K562 (cell line): ENCODE measurements at regions not wholly inside any gene's neighbourhood (a gene's known extent, or its start where the extent isn't known, plus 50 kb on each side); places are given as distances from the start of the nearest gene placed in this dataset.
A peak's percentile ranks its signal among the peaks of the same experiment; 100 is the strongest.

ENCODE experiments used
- ATAC-seq: fragments of 200-7000 bp; cut with Tn5 transposase; 3 replicates; pipeline ENCODE4 v1.9.1; 2020; ENCODE audit warnings: moderate library complexity
- BruUV-seq: library from RNA; stranded (reverse); fragments of 400-500 nt; replicated peaks from 2 replicates; lab custom pipeline; 2021; lab: Mats Ljungman, UMichigan
- CTCF ChIA-PET: fragments of 300-600 bp; formaldehyde crosslinking; extraction: SDS; loops from one replicate; lab custom pipeline; 2021; ENCODE audit warnings: low intra/inter-chr PET ratio; lab: Yijun Ruan, JAX
- POLR2A ChIA-PET: fragments of 300-600, 350-650 bp; sonication (Branson Sonifier 250); formaldehyde crosslinking; extraction: SDS; loops from one replicate; lab custom pipeline; 2021; ENCODE audit warnings: antibody characterized with exemption, inconsistent platforms; lab: Yijun Ruan, JAX
- DNase-seq, 4 experiments: peaks; one replicate each; pipeline versions ENCODE4 v3.0.0 to v3.0.0-alpha.2; 2011 to 2018; ENCODE audit warnings: low spot score in 3 of 4, mixed read lengths in 3 of 4; ENCODE audit errors: extremely low read depth in 1 of 4
- FAIRE-seq: peaks from 2 replicates; lab custom pipeline; 2011; peaks lifted over from hg19 to GRCh38; lab: Jason Lieb, UNC
- H2AFZ ChIP-seq: 2 replicates; pipeline ENCODE4 v1.6.0; 2011; ENCODE audit warnings: low read depth, low read length, control low read depth, inconsistent platforms
- H3K27ac ChIP-seq: fragments of 200-600 bp; 3 replicates; pipeline ENCODE4 v1.8.0; 2011; ENCODE audit warnings: low read depth, mild to moderate bottlenecking, control low read depth, inconsistent platforms, low read length, moderate library complexity, mixed read lengths; ENCODE audit errors: extremely low read depth
- H3K27me3 ChIP-seq, 2 experiments: fragments of 300-600 bp in 1 of 2; 2 replicates in 1 of 2; 3 replicates in 1 of 2; pipeline versions ENCODE4 v1.6.0 to v1.8.0; 2011; ENCODE audit warnings: inconsistent platforms in 2 of 2, low read length in 2 of 2, mild to moderate bottlenecking in 1 of 2, mixed read lengths in 1 of 2, moderate library complexity in 1 of 2; ENCODE audit not compliant: control insufficient read depth in 2 of 2, insufficient read depth in 2 of 2
- H3K36me3 ChIP-seq: fragments of 300-600 bp; 3 replicates; pipeline ENCODE4 v1.8.0; 2011; ENCODE audit warnings: mild to moderate bottlenecking, low read length, inconsistent platforms; ENCODE audit not compliant: control insufficient read depth, insufficient read depth
- H3K4me1 ChIP-seq, 2 experiments: fragments of 200-600 bp in 1 of 2; replicated peaks in 1 of 2; 2 replicates in 1 of 2; 3 replicates in 1 of 2; pipeline versions ENCODE4 v1.5.1 to v1.8.0; 2011; ENCODE audit warnings: inconsistent platforms in 2 of 2, low read length in 2 of 2, mild to moderate bottlenecking in 1 of 2, mixed read lengths in 1 of 2, moderate library complexity in 1 of 2; ENCODE audit not compliant: control insufficient read depth in 2 of 2, insufficient read depth in 2 of 2
- H3K4me2 ChIP-seq: 2 replicates; pipeline ENCODE4 v1.6.1; 2011; ENCODE audit warnings: low read length, control low read depth, inconsistent platforms, mixed read lengths; ENCODE audit not compliant: insufficient read depth
- H3K4me3 ChIP-seq: fragments of 200-600 bp; sonication (generic), shearing (Covaris generic); 2 replicates; pipeline ENCODE4 v1.5.1; 2016; ENCODE audit warnings: control low read depth, inconsistent platforms
- H3K79me2 ChIP-seq: fragments of 200-600 bp; 3 replicates; pipeline ENCODE4 v1.8.0; 2011; ENCODE audit warnings: low read length, inconsistent platforms; ENCODE audit not compliant: control insufficient read depth, insufficient read depth
- H3K9ac ChIP-seq, 2 experiments: 2 replicates each; pipeline versions ENCODE4 v1.6.0 to v1.6.1; 2011; ENCODE audit warnings: low read depth in 2 of 2, low read length in 2 of 2, control low read depth in 1 of 2, inconsistent platforms in 1 of 2, mild to moderate bottlenecking in 1 of 2, mixed read lengths in 1 of 2; ENCODE audit not compliant: insufficient read depth in 1 of 2
- H3K9me1 ChIP-seq: one replicate; pipeline ENCODE4 v1.6.0; 2011; ENCODE audit warnings: inconsistent platforms, mild to moderate bottlenecking, low read length, moderate library complexity; ENCODE audit not compliant: control insufficient read depth, insufficient read depth
- H3K9me3 ChIP-seq: replicated peaks from 2 replicates; pipeline ENCODE4 v1.5.1; 2011; ENCODE audit warnings: low read depth, low read length, inconsistent platforms; ENCODE audit not compliant: control insufficient read depth, insufficient read depth
- H4K20me1 ChIP-seq: replicated peaks from 2 replicates; pipeline ENCODE4 v1.6.1; 2011; ENCODE audit warnings: low read length, inconsistent platforms, mixed read lengths; ENCODE audit not compliant: control insufficient read depth, insufficient read depth
- ATF6 ChIP-seq: sonication (generic); formaldehyde crosslinking; IDR thresholded peaks from 2 replicates; pipeline ENCODE4 v1.4.0; 2020; ENCODE audit warnings: mild to moderate bottlenecking, missing genetic modification reagents
- ELK3 ChIP-seq: fragments of 450-650 bp; formaldehyde crosslinking; IDR thresholded peaks from 2 replicates; pipeline ENCODE4 v1.4.0; 2020; ENCODE audit warnings: mild to moderate bottlenecking
- FOXJ3 ChIP-seq: sonication (generic); formaldehyde crosslinking; IDR thresholded peaks from 2 replicates; pipeline ENCODE4 v1.4.0; 2020; ENCODE audit warnings: mild to moderate bottlenecking, missing genetic modification reagents
- RBBP5 ChIP-seq: fragments of 200-600 bp; sonication (generic); IDR thresholded peaks from 2 replicates; pipeline ENCODE4 v1.6.1; 2012; ENCODE audit warnings: borderline replicate concordance, mild to moderate bottlenecking, low read length, control low read depth, inconsistent platforms; ENCODE audit not compliant: insufficient read depth, poor library complexity, severe bottlenecking
- RNF2 ChIP-seq: sonication (generic); IDR thresholded peaks from 2 replicates; pipeline ENCODE4 v1.6.1; 2016
- USF1 ChIP-seq: sonication (generic); formaldehyde crosslinking; IDR thresholded peaks from 2 replicates; pipeline ENCODE4 v1.9.0; 2022; ENCODE audit warnings: mild to moderate bottlenecking, missing genetic modification reagents
- YBX1 ChIP-seq: fragments of 450-650 bp; IDR thresholded peaks from 2 replicates; pipeline ENCODE4 v1.7.1; 2016; ENCODE audit warnings: mild to moderate bottlenecking
- WGBS: fragments of 100-300 bp; shearing (Covaris generic); methylation state at CpG from one replicate; pipeline ENCODE4 v1.1.6; 2016; ENCODE audit warnings: low coverage, mixed read lengths; ENCODE audit not compliant: insufficient coverage; ENCODE audit errors: missing lambda C conversion rate; 5-methylcytosine and 5-hydroxymethylcytosine counted together
- in situ Hi-C: fragments of 300-500 bp; cut with MboI; formaldehyde crosslinking; loops from 4 replicates; pipeline ENCODE4 v1.15.0; 2018; ENCODE audit warnings: inconsistent platforms, mixed read lengths
- intact Hi-C: fragments of 100-400 bp; cut with micrococcal nuclease; formaldehyde crosslinking; loops from 2 replicates; pipeline ENCODE4 v1.14.2; 2022
- TF ChIP-seq, protein P1 (sequence below): fragments of 250-450 bp; sonication (Bioruptor Pico); IDR thresholded peaks from 2 replicates; pipeline ENCODE4 v1.4.0; 2020; ENCODE audit warnings: mild to moderate bottlenecking, moderate library complexity

DNA sequence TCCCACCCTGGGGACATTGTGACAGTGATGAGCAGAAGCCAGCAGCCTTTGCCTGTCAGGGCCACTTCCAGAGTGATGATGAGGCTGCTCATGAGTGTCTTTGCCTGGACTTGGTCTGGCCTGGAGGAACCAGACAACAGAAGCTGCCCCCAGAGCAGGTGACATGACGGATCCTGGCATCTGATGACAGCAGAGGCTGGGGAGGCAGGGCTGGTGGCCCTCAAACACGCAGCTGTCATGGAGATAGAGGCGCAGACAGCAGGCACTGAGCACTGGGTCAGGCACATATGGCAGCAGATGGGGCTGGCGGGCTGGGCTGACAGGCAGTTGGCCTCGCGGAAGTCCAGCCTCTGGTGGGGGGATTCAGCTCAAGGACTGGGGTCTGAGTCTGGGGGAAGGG, 66.4 kb upstream of the STUM start:
- POLR2A ChIA-PET: interaction anchor here (0.6 to 1.1 kb wide), 2 partner anchors 42 to 519 kb away, joined by 3 to 4 read pairs; no protein-coding TSS in a partner anchor
- H3K4me3 ChIP-seq: no peak overlapping the region
- peak overlapping the region in 1 of 2 experiments; percentile 24; a peak in 1 of 4 replicates for H3K9ac ChIP-seq
- TF ChIP-seq ELK3 (no peak), RNF2 (no peak), RBBP5 (no peak), USF1 (no peak), ATF6 (CRISPR knock-in tag) (no peak), FOXJ3 (no peak), YBX1 (no peak)
- TF ChIP-seq, protein P1, sequence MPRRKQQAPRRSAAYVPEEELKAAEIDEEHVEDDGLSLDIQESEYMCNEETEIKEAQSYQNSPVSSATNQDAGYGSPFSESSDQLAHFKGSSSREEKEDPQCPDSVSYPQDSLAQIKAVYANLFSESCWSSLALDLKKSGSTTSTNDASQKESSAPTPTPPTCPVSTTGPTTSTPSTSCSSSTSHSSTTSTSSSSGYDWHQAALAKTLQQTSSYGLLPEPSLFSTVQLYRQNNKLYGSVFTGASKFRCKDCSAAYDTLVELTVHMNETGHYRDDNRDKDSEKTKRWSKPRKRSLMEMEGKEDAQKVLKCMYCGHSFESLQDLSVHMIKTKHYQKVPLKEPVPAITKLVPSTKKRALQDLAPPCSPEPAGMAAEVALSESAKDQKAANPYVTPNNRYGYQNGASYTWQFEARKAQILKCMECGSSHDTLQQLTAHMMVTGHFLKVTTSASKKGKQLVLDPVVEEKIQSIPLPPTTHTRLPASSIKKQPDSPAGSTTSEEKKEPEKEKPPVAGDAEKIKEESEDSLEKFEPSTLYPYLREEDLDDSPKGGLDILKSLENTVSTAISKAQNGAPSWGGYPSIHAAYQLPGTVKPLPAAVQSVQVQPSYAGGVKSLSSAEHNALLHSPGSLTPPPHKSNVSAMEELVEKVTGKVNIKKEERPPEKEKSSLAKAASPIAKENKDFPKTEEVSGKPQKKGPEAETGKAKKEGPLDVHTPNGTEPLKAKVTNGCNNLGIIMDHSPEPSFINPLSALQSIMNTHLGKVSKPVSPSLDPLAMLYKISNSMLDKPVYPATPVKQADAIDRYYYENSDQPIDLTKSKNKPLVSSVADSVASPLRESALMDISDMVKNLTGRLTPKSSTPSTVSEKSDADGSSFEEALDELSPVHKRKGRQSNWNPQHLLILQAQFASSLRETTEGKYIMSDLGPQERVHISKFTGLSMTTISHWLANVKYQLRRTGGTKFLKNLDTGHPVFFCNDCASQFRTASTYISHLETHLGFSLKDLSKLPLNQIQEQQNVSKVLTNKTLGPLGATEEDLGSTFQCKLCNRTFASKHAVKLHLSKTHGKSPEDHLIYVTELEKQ (CRISPR knock-in tag): no peak
- ATAC-seq (no peak; the same call in 2 of the 3 replicates), FAIRE-seq (no peak), DNase-seq (no peak)
- no peaks in the 10 kb centered on the region for H3K9me3 ChIP-seq
- CTCF ChIA-PET: no interaction called here
- H3K9me1 ChIP-seq: no peaks in the 10 kb centered on the region
- H3K79me2 ChIP-seq: no peaks in the 10 kb centered on the region
- no peak overlapping the region for H2AFZ ChIP-seq
- H4K20me1 ChIP-seq: peaks cover 3% of the 10 kb centered on the region; the same call in 1 of the 2 replicates
- 2% methylated on average over 6 of the region's 6 CpGs for WGBS
- H3K27me3 ChIP-seq: peaks cover 46 to 63% of the 10 kb centered on the region in 2 experiments
- no peak overlapping the region for H3K4me2 ChIP-seq
- in situ Hi-C loops (no loop called here), intact Hi-C loops (no loop called here)
- no peaks in the 10 kb centered on the region for H3K4me1 ChIP-seq
- BruUV-seq: no TSS peak
- no peaks in the 10 kb centered on the region for H3K36me3 ChIP-seq
- H3K27ac ChIP-seq: no peak overlapping the region
